Epithelial cell of prostate (primary cell): ENCODE measurements at regions not wholly inside any gene's neighbourhood (a gene's known extent, or its start where the extent isn't known, plus 50 kb on each side); places are given as distances from the start of the nearest gene placed in this dataset.

Experiments
- DNase-seq: peaks from one replicate; pipeline ENCODE4 v3.0.0-alpha.2; 2011; ENCODE audit warnings: low read depth, low spot score
- H3K27ac ChIP-seq: fragments of 450-650 bp; 2 replicates; pipeline ENCODE4 v1.5.1; 2017; ENCODE audit warnings: mild to moderate bottlenecking

GRCh38 chr12:124434951-124435805 lies 132.2 kb downstream of the NCOR2 start:
- no peak overlapping the region for H3K27ac ChIP-seq
- no peak for DNase-seq

DNA sequence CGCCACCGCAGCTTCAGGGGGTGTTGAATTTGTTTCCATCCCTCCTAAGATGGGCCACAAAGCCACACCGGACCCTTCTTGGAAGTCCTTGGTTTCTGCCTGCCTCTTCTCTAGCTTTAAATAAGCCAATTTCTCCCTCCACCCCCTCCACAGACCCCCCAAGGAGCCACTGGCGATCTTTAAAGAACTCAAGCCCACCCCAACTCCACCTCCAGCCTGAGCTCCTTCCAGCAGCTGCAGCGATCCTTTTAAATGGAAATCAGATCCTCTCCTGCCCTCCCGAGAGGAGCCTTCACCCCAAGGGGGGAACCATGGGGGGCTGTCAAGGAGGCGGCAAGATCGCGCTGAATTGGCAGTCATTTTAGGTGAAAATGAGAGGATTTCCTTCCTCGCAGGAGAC lies 133.1 kb downstream of the NCOR2 start:
- H3K27ac ChIP-seq: no peak overlapping the region
- DNase-seq: no peak

- DNase-seq: no peak
- no peak overlapping the region for H3K27ac ChIP-seq
These were observed 133.5 kb downstream of the NCOR2 start for GRCh38 chr12:124433879-124434278.

DNA sequence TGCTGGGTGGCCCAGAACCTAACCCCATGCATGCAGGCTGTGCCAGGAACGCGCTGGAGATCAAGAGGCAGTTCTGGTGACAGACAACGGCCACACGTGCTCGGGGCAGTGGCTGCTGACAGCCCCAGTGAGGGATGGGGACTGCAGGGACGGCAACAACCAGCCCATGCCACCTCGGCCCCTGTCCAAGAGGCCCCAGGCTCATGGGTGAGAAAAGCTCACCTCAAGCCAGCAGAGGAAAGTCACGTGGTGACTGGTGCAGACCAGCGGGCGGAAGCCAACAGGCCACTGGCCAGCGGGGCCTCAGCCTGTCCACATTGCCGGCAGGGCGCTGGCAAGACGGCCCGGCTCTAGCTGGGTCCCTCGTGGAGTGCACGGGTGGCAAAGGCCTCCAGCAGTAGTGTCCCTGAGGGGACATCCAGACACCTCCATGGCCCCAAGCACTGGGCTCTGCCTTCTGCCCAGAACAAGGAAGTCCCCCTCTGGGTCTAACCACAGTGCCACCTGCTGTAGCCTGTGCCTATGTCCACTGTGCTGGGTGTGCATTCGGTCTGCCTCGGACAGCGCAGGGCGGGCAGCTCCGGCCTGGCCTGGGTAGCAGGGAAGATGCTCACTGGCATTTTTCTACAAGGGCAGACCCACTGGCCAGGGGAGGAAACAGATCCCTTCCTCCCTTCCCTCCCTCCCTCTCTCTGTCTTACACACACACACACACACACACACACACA lies 134.1 kb downstream of the NCOR2 start:
- DNase-seq: no peak
- no peak overlapping the region for H3K27ac ChIP-seq

- H3K27ac ChIP-seq: no peak overlapping the region
- DNase-seq: no peak
These were observed 135.0 kb downstream of the NCOR2 start for GRCh38 chr12:124432376-124432775.

DNA sequence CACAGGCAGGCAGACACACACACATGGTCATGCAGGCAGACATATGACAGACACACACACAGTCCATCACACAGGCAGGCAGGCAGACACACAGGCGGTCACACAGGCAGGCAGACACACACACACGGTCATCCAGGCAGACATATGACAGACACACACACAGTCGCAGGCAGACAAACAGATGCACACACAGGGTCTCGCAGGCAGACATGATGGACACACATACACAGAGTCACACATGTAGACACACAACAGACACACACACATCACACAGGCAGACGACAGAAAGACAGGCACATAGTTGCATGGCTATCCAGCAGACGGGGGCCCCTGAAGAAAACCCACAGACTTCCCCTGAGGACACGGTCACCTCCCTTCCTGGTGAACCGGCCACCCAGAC lies 135.4 kb downstream of the NCOR2 start:
- no peak for DNase-seq
- H3K27ac ChIP-seq: no peak overlapping the region

DNA sequence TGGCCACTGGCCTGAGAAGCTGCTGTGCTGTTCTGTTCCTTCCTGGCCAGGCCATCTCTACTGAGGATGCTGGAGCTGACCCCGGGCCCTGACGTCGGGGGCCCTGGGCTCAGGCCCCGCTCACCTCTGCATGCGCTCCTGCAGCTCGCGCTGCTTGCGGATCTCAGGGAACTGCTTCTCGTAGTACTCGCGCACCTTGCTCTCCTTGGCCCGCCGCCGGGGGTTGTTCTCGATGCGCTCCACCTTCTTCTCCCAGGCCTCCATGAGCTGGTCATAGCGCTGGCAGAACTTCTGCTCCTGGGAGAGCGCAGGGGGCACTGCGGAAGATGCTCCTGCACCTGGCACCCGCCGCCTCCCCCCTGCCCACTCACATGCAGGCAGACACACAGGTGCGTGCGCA lies 135.6 kb downstream of the RFLNA start:
- DNase-seq: no peak
- no peak overlapping the region for H3K27ac ChIP-seq

DNA sequence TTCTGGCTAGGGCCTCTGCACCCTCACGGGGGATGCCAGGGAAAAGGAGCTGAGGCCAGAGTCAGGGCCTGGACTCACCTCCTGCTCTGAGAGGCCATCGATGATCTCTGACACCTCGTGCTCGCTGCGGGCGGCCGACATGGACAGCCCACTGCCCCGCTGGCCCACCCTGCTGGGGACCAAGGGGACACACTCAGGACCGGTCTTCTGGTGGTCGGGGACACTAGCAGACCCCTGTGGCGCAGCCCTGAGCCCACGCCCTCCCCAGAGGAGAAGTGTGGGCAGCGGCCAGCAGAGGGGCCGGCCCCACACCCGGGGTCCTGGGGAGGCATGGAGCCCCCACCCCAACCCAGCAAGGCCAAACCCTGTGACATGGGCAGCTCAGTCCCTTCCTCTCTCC lies 134.6 kb downstream of the RFLNA start:
- DNase-seq: no peak
- H3K27ac ChIP-seq: no peak overlapping the region

- DNase-seq: no peak
- no peak overlapping the region for H3K27ac ChIP-seq
These were observed 133.9 kb downstream of the RFLNA start for GRCh38 chr12:124428792-124429281.

- DNase-seq: no peak
- H3K27ac ChIP-seq: no peak overlapping the region
These were observed 133.4 kb downstream of the RFLNA start for GRCh38 chr12:124428136-124428791.

DNA sequence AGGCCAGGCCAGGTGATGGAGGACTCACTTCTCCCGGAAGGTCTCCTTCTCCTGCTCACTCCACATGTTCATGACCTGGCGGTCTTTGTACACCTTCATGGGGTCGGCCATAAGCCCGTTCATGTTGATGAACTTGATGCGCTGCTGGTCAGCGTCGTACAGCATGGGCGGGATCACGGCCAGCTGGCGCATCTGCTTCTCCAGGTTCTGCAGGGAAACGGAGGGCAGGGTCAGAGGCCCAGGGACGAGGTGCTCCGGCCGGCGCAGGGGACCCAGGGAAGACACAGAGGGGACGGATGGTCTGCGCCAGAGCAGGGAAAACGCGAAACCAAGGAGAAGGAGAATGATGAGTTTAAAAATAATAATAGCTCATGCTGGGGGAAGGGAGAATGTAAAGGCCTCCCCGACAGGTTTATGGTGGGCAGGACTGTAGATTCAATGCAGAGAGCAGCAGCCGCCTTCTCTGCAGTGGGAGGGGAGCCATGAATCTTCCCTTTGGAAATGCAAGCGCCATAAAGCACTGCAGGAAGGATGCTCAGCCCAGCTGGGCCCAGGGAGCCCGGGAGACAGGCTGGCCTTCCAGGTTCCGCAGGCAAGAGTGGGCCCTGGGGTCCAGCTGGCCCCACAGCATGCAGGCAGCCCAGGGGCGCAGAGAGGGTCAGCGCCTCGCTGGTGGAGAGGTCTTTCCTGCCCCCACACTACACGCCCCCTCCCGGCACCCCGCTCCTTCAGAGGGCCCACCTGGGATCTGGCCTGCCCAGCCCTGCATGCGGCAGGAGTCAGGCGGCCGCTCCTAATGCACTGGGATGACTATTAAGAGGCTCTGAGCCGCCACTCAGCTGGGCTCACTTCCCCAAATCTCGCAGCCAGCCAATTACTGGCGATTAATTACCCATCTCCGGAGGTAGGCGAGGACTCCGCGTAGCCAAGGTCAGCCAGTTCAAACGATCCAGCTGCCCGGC lies 132.0 kb downstream of the RFLNA start:
- H3K27ac ChIP-seq: no peak overlapping the region
- no peak for DNase-seq

DNA sequence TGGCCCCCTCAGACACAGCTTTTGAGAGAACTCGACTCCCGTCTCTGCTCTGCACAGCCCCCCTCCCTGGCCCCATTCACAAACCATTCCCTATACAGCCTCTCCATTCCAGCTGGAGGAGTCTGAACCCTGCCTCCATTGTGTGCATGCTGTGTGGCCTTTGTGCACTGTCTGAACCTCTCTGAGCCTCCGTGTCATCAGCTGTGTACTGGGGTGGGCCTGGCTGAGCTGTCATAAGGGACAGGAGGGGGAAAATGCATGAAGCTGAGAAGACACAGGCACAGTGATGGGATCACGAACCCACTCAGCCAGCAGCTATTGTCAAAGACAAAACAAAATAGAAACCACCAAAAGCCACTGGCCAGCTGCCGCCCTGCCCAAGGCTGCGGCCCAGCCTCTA lies 130.8 kb downstream of the RFLNA start:
- DNase-seq: no peak

DNA sequence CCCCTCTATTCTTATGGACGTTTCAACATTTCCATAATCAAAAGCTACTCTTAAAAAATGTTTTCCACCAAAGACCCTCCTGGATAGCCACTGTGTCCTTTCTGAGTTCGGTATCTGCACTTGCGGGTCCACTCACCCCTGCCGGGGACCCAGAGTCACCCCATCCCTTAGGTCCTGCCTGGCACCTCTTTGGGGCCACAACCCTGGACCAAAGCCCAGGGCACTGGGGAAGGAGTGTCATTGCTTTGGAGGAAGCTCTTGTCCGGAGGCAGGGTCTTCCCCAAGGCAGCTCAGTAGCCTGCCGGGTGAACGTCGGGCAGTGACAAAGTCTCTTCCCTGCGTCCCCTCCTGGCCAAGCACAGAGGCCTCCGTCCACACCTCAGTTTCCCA lies 129.6 kb downstream of the RFLNA start:
- DNase-seq: no peak
- H3K27ac ChIP-seq: no peak overlapping the region

More for the DNA sequence above, 130.8 kb downstream of the RFLNA start:
- no peak overlapping the region for H3K27ac ChIP-seq

DNA sequence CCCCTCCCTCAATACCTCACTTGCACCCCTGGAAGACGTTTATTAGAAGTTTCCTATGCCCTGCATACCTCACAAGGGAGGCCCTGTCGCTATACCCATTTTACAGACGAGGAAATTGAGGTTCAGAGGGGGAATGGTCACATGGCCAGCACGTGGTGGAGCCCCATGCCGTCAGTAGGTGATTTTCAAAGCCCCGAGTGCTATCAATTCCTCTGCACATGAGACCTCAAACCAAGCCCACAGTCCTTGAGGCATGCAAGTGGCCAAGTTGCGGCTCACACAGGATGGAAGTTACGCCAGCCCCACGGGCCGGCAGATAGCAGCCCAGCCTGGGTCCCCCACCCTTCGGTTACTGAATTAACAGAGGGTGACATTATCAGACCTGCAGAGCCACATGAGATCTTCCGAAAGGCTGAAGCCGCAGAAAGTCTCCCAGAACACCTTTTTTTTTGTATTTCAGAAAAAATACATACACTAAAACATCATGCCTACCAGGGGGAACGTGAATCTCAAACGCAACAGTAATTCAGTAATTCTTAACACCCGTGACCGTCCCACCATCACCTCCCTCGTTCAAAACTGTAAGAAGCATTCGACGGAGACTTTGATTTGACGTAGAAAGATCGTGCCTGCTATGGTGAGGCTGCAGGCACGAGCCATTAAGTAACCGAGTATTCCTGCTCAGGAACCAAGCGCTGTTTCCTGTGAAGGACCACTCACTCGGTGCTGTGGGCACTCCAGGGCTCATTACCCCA lies 129.0 kb downstream of the RFLNA start:
- H3K27ac ChIP-seq: peak overlapping the region; percentile 75
- DNase-seq: no peak

DNA sequence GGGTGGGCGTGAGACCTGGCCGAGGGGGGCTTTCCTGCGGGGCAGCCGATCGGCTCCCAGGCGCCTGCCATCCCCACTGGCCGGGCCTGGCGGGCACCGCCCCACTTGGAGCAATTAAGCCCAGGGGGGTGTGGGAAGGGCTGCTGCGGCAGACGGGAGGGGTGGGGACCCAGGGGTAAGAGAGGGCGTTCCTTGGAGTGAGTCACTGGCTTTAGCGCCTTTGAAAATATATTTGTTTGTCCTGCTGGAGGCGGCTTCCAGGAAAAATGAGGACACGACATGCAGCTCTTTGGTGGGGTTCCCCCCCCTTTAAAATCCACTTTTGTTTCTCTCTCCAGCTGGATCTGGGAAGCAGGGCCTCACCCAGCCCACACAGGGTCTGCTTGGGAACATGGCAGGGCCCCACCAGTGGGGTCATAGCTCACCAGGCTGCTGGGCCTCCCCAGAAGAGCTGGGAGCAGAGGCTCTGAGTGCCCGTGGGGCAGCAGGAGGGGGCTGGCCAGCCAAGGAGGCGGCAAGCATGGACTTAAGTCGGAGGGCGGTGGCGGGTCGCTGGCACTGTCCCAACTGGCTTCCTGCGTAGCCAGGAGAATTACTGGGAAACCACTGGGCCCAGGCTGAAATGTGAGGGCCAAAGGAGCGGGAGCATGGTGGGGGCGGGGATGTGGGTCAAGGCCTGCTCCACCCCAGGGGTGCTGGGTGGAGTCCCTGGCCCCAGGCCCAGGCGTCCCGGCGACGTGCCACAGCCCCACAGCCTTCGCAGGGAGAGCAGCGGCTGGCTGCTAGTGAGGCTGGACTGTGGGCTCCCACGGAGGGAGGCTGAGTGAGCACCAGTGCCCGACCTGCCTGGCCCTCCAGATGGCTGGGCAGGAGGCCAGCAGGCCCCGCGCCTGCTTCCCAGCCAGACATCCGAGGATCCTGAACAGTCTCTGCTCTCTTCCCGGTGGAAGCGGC lies 128.0 kb downstream of the RFLNA start:
- H3K27ac ChIP-seq: peak overlapping the region; percentile 75
- peak; percentile 14 for DNase-seq

GRCh38 chr12:124422142-124422569 lies 127.3 kb downstream of the RFLNA start:
- H3K27ac ChIP-seq: peak overlapping the region; percentile 75
- no peak for DNase-seq

DNA sequence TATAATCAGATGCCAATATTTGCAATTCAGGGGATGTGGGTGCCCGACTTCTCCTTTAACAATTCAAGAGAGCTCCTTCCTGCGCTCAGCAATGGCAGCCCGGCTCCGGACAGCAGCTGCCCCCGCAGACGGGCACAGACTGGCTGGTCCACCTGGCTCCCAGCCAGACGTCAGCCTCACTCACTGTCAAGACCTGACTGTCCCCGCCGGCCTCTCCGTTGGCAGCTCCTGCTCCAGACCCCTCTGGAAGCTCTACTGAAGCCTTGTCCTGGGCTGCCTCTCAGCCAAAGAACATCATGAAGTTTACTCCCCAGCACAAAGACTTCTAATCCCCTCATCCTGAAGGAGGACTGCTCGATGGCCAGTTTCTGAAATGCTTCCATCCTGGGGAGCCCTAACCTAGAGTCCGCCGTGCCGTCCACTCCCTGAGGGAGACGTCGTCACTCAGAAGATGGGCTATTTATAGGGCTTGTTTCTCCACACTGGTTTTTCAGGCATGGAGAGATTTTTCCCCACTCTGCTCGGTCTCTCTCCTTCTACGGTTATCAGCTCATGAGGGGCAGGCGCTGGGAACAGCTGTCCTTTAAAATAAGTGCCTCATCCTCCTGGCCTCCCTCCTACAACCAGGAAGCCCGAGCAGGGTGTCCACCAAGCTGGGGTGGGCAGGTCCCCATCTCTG lies 126.2 kb downstream of the RFLNA start:
- H3K27ac ChIP-seq: no peak overlapping the region
- no peak for DNase-seq
